NCI-H526 (cell line): ENCODE measurements at regions not wholly inside any gene's neighbourhood (a gene's known extent, or its start where the extent isn't known, plus 50 kb on each side); places are given as distances from the start of the nearest gene placed in this dataset.
"Not testable (repeated sequence)": the region's sequence is repeated elsewhere in the genome, so short reads cannot be mapped to it uniquely, and the experiment has no call there.

ENCODE experiments used
- DNase-seq, 2 experiments: peaks; one replicate each; lab custom pipeline; 2025; lab: John Stamatoyannopoulos, UW

DNA sequence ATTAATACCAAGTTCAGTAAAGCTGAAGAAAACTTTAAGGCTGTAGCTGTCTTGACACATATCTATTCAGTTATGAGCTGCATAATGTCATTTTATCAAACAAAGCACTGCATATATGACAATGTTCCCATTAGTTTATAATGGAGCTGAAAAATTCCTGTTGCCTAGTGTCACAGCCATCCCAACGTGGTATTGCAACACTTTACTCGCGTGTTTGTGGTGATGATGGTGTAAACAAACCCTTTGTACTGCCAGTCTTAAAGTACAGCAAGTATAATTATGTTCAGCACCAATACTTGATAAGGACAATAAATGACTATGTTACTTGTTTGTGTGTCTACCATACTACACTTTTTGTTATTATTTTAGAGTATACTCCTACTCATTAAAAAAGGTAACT is 1415.6 kb upstream of the PCDH7 start:
- DNase-seq, result no peak

DNA sequence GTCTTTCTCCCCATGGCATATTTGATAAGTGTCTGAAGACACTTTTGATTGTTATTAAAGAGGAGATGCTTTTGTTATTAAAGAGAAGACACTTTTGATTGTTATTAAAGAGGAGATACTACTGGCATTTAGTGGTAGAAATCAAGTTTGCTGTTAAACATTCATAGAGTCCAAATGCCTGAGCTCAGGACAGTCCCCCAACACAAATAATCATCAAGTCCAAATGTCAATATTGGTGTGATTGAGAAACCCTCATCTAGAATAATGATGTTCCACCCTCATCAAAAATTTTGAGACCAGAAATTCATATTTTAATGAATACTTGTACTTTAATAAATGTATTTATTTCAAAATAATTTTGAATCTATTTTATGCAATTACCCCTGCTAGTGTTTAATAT is 1412.9 kb upstream of the PCDH7 start:
- no peak for DNase-seq

DNA sequence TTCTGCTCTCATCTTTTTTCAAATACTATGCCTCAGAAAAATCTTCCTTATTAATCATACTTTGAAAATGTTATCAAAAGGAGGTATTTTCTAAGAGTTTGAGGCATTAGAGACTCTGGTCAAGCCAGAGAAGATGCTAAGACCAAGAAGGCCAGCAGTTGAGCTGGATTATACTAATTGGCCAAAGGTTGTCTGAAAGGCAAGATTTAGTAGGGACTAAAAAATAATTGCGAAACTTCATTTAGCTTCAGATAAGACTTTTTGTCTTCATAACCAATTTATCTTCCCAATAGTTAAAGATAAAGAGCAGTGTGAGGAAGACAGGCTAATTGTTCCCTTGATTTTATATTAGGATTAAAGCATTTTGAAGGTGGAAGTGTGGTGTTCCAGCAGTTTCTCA is 1412.4 kb upstream of the PCDH7 start:
- DNase-seq, result no peak

DNA sequence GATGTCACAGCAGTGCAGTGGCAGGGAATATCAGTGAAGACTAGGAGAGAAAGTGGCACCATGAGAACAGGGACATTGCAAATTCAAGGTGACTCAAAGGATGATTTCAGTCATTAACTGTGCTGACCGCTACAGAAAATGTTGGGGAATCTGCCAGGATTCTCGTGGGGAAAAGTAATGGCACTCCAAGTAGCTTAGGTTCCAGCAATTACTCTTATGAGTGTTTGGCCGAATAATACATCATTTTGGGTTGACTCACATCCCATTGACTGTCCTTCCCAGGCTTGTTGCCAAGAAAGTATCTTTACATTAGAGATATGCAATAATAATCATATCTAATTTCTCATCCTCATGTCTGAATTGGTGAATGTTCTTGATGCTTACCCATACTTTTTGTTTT is 1411.1 kb upstream of the PCDH7 start:
- DNase-seq, result no peak

DNA sequence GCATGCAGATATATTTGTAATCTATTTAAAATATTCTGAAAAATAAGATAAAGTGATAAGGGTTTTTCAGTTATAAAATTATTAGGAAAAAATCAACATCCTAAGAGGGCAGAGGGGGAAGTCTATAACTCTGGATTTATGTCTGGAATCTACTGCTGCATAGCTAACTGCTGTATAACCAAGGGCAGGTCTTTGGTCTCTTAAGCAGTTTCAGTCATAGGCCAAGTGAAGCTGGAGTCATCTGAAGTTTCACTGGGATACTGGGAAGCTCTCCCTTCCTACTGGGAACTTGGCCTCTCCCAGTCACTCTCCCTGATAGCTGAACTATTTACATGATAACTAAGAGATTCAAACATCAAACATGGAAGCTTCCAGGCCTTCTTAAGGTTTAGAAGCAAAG is 1409.9 kb upstream of the PCDH7 start:
- no peak for DNase-seq

DNA sequence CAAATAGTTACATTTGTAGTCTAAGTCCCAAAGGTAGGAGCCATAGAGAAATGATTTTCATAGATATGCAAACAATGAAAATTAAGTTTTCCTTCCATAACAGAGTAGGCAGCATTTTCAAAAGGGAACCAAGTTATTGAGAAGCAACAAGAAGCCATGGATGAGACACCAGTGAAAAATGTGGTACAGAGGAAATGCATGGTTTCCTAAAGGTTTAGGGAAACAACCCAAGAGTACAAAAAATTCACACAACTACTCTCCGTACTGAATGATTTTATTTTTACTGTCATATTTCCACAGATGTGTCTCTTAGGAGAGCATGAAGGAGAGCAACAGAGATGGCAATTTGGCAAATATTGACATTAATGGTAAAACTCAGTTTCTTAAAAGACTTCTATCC is 1408.9 kb upstream of the PCDH7 start:
- no peak for DNase-seq

DNA sequence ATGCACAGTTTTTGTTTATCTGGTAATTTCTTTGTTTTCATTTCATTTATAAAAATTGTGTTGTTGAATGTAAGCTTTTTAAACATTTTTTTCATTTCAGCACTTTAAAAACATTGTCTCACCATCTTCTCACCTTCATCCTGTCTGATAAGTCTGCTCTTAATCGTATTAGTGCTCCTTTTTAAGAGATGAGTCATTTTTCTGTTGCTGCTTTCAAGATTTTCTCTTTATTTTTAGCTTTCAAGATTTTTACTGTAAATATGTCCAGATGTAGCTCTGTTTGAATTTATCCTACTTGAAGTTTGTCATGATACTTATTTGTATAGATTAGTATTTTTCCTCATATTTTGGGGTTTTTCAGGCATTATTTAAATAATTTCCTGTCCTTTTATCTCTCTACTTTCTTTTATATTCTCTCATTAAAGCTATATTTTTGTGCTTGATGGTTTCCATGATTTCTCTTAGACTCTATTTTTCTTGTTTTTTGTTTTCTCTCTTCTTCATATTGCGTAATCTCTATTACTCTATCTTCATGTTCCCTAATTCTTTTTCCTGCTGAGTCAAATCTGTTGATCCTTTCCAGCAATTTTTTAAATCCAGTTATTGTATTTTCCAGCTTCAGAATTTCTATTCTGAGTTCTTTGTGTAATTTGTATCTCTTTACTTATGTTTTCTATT is 1400.4 kb upstream of the PCDH7 start:
- no peak for DNase-seq

DNA sequence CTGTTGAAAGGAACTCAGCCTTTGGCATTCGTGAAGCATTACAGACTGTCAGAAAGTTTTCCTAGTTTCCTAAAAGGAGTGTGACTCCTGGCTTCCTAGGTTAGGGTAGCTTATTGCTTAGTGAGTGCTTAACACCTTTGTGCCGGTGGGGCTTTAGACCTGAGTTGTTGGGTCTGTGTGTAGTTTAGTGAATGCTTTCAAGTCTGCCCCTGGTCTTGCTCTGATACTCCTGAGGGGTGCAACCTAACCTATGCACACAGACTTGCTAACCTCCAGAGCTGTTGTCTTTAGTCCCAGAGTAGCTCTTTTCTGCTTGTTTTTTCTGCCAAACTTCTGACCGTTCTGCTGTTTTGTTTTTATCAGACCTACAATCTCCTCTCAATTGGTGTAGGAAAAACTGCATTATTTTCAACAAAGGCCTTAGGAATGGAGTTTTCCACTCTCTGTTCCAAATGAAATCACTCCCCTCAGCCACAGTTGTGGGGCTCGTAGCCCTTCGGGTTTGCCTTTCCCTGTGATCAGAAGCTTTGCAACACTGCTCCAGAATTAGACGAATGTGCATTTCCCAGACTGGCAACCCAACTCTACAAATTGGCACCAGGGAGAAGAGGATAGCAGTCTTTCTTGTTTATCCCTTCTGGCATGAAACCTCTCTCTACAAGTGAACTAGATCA is 1399.1 kb upstream of the PCDH7 start:
- no peak for DNase-seq

DNA sequence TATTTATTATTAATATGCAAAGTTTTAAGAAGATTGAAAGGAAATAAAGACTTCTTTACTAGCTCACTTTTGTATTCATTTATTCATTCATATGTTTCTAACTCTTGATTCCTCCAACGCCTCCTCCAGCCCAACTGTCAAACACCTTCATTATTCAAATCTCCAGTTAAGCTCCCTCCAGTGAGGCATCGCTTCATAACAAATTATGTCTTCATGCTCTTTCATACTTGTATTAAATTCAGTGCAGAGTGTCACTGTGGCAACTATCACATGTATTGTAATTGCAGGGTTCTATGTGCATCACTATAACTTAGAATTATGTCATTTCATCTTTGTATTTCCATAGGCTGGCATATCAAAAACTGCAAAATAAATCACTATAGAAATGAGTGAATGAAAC is 1394.2 kb upstream of the PCDH7 start:
- DNase-seq, result no peak

DNA sequence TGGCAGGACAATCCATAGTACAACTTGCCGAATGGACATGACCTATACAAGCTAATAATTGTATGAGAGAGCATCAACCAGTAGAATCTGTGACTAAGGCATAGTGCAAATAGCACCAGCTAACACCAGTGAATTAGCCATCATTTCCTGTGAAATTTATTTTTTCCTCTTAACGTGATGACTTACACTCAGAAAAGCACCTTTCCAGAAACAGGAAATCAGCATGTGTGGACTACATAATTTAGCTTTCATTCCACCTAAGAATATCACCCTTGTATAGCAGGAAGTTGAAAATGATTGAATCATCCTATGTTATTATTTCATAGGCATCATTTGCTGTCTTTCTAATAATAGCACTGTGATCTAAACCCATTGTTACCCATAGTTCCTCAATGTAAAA is 1393.4 kb upstream of the PCDH7 start:
- DNase-seq, result no peak

DNA sequence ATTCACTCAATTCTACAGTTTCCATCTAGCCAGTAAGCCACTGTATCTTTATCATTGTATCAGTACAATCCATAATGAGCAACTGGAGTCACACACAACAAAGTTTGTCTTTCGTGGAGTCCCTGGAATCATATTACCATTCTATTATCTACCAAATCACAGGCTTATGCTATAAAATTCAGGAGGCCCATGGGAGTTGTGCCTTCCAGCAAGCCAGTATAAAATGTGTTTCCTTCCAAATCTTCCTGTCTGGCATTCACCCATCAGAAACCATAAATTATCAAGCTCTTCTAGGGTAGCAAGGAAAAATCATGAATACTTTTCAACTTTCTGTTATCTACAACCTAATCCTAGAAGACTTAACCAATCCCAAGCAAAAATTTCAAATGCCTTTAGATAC is 1383.3 kb upstream of the PCDH7 start:
- DNase-seq, result no peak

DNA sequence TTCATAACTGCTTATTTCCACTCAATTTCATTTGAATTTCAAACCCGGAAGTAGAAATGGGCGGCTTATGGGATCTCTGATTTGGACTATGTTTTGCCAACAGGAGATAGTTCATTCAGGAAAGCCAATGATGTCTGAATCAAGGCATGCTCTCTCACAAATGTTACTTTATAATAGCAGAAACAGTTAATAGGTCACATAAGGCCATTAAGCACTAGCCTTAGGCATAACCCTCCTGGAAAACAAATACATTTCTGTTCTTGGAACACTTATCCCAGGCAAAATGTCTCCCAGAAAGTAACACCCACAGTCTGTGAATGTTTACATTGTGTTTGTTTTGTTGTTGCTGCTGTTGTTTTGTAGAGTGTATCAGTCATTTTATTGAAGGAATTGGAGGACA is 1347.2 kb upstream of the PCDH7 start:
- DNase-seq, result no peak

DNA sequence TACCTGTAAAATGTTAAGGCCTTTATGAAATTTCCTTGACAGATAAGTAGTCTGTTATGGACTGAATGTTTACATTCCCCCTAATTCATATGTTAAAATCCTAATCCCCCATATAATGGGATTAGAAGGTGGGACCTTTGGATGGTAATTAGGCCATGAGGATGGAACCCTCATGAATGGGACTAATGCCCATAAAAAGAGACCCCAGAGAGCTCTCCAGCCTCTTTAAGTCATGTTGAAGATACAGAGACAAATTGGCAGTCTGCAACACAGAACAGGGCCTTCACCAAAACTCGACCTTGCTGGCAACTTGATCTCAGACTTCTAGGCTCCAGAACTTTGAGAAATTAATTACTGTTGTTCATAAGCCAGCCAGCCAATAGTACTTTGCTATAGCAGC is 1344.5 kb upstream of the PCDH7 start:
- DNase-seq, result no peak

DNA sequence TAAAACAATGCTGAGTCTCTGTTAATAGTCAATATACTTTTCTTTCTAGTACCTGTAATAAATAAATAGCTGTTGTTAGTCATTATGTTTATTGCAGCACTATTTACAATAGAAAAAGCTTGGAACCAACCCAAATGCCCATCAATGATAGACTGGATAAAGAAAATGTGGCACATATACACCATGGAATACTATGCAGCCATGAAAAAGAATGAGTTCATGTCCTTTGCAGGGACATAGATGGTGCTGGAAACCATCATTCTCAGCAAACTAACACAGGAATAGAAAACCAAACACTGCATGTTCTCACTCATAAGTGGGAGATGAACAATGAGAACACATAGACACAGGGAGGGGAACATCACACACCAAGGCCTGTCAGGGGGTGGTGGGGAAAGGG is 1341.9 kb upstream of the PCDH7 start:
- DNase-seq, result not testable (repeated sequence)

DNA sequence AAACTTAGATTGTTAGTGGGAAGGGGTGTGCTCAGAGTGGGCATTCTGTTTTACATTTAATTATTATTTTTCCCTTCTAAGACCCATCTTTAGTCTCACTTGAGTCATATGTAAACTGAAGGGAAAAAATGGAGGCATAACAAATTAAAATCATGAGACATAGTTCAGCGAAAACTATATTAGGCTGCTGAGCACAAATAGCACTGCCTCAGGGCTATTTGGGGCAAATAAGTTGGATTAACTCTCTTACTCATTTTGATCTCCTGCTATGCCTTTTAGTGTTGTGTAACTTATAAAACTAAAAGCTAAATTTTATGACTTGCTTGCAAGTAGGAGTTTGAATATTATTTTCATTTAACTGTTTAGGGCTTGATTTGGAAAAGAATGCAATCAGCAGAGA is 1329.2 kb upstream of the PCDH7 start:
- no peak for DNase-seq

DNA sequence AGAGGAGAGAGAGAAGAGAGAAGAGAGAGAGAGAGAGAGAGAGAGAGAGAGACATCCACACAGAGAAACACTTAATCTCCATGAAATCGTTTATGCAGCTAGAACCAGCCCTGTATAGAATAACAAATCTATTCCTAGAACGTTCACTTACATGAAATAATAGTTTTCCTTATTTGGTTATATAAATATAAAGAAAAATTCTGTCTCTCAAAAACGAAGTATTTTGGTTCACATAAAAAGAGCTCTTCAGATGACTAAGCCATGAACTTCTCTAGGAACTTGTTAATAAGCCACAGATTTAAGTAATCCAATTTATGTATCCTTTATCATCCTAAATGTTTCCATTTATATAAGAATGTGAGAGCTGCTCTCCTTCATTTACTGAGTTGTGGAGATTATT is 1315.1 kb upstream of the PCDH7 start:
- DNase-seq, result no peak

DNA sequence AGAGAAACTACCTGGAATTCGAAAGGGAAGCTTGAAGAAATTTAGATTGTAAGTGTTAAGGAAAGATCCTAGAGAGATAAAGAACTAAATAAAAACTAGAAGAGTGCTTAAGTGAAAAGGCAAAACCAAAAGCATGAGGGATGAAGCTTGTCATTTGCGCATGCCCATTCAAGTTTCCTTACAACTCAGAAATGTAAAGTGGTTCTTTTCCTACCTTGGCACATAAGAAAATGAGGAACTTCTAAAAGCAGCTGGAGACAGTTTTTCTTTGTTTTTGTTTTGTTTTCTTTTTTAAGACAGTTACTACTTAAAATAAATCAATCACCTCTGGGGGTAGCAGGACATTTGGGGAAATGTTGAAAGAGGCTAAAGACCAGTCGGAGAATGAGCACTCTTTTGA is 1304.4 kb upstream of the PCDH7 start:
- no peak for DNase-seq

DNA sequence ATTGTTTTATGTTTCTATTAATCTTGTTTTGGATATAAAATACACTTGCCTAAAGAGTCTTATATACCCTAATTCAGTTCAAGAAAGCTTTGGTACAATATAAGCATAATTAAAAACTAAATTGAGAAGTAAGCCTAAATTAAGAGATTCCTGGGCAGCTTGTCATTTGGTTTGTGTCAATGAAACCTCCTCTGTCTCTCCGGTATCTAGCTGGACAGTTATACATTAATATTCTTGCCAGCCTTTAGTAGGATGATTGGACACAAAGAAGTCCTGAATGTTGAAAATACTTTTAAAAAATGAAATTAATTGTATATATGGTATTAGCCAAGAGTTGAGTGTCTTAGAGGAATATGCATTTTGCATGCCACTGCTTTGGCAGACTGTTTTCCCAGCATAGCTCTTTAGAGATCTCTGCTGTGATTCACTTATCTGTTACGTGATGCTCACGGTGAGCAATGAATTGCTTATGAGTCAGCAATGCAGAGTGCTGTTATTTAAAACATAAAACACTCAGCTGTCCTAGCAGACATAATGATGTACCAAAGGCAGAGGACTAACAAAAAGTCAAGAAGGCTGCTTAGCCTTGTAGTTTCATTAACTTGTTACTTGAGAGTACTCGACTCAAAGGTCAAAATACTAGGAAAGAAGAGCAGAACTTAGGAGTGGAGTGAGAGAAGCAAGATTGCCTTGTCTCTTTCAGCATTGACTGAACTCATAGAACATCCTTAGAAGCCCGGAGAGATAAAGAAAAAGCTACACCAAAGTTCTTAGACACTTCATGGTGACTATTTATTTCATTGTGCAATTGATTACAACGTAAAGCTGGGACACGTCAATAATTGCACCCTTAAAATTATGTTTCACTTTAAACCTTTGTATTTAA is 1296.1 kb upstream of the PCDH7 start:
- no peak for DNase-seq

DNA sequence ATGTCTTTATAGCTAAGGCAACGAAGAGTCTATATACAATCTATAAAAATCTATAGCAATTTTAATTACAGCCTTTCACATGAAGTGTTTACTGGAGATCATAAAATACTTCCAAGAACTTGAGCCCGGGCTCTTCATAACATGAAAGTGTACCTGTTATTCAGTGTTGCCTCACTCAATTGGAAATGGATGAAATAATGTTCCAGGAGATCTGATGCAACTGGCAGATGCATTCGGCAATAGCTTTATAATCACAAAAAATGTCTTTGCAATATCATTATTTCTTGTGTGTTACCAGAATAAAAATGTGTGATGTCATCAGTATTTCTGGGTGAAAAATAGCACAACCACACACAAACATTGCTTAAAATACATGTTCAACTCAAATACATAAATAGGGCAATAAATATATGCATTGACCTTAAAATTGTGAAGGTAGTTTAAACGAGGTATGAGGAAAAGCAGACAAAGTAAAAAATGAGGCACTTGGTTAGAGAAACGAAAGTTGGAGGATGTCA is 1266.8 kb upstream of the PCDH7 start:
- DNase-seq, result no peak

DNA sequence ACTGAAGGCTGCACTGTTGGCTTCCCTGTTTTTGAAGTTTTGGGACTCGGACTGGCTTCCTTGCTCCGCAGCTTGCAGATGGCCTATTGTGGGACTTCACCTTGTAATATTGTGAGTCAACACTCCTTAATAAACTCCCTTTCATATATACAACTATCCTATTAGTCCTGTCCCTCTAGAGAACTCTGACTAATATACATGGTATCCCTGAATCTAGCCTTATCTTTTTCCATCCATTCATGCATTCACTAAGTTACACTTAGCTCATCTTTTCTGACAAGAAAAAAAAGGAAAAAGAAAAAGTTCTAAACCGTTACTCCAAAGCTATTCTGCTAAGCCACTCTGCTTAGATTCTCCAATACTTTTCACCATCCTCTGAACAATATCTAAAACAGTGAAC is 1260.2 kb upstream of the PCDH7 start:
- no peak for DNase-seq

DNA sequence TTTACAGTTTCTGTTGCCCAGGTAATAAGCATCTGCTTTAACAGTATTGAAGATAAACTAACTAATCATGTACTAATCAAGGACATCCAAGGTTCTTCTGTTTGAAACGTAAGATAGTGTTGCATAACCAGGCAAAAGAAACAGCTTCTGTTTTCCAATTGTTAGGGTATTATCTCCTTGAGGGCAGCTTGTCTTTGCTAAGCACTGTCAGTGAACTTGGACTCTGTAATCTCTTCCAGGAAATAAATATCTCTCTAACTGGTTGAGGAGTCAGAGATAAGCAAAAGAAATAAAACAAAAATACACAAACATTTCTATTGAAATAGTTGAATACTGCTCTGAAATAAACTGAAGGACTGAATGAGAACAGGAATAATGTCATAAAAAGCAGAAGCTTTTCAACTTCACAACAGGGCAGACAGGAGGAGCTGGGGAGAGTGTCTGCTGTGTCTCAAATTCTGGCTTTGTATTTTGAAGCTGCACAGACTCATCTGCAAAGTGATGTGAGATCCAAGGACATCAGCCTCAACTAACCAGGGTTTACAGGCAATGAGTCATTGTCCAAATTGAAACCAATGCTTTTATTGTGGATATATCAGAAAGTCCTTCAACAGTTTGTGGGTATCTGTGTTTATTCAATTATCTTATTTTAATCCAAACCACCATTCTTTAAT is 1253.0 kb upstream of the PCDH7 start:
- no peak for DNase-seq
